ENCODE measurements at regions not wholly inside any gene's neighbourhood (a gene's known extent, or its start where the extent isn't known, plus 50 kb on each side); places are given as distances from the start of the nearest gene placed in this dataset.
"Not testable (repeated sequence)": the region's sequence is repeated elsewhere in the genome, so short reads cannot be mapped to it uniquely, and the experiment has no call there.

DNA sequence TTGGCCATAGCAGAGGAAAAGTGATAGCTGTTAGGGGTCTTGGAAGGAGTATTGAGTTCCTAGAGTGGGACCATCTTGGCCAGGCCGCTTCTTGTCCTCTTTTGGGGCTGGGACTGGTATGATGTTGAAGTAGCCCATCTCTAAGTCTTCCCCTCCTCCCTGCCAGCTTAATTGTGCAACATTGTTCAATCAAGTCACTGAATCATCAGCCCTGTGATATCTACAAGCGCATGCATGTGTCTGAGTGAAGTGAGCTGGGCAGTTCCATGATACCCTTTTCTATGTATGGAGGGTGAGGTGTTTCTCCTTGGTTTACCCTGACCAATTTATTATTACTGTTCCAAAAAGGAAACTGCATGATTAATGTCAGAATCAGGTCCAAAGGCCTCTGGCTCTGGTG is 112.2 kb downstream of the C9orf152 start:
- DNase-seq (ENCODE audit: low read depth): no peak
- TF ChIP-seq, protein P1, sequence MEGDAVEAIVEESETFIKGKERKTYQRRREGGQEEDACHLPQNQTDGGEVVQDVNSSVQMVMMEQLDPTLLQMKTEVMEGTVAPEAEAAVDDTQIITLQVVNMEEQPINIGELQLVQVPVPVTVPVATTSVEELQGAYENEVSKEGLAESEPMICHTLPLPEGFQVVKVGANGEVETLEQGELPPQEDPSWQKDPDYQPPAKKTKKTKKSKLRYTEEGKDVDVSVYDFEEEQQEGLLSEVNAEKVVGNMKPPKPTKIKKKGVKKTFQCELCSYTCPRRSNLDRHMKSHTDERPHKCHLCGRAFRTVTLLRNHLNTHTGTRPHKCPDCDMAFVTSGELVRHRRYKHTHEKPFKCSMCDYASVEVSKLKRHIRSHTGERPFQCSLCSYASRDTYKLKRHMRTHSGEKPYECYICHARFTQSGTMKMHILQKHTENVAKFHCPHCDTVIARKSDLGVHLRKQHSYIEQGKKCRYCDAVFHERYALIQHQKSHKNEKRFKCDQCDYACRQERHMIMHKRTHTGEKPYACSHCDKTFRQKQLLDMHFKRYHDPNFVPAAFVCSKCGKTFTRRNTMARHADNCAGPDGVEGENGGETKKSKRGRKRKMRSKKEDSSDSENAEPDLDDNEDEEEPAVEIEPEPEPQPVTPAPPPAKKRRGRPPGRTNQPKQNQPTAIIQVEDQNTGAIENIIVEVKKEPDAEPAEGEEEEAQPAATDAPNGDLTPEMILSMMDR (conservative IDR thresholded peaks at IDR 0.05; ENCODE audit: low read depth, low read length): no peak
- H3K4me3 ChIP-seq (ENCODE audit: low read length): no peak overlapping the region

DNA sequence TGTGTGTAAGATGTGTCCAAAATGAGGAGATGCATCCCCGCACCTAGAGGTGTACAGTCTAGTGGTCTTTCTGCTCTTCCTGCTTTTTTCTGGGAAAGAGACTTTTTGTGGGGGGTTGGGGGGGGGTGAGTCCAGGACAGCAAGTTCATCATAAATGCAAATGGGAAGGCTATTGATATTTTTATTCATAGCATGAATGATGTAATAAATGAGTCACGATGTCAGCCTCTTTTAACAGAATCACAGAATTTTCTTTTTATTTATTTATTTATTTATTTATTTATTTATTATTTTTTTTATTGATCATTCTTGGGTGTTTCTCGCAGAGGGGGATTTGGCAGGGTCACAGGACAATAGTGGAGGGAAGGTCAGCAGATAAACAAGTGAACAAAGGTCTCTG is 111.3 kb downstream of the C9orf152 start:
- H3K4me3 ChIP-seq (ENCODE audit: low read length); DNase-seq (ENCODE audit: low read depth): not testable (repeated sequence)

DNA sequence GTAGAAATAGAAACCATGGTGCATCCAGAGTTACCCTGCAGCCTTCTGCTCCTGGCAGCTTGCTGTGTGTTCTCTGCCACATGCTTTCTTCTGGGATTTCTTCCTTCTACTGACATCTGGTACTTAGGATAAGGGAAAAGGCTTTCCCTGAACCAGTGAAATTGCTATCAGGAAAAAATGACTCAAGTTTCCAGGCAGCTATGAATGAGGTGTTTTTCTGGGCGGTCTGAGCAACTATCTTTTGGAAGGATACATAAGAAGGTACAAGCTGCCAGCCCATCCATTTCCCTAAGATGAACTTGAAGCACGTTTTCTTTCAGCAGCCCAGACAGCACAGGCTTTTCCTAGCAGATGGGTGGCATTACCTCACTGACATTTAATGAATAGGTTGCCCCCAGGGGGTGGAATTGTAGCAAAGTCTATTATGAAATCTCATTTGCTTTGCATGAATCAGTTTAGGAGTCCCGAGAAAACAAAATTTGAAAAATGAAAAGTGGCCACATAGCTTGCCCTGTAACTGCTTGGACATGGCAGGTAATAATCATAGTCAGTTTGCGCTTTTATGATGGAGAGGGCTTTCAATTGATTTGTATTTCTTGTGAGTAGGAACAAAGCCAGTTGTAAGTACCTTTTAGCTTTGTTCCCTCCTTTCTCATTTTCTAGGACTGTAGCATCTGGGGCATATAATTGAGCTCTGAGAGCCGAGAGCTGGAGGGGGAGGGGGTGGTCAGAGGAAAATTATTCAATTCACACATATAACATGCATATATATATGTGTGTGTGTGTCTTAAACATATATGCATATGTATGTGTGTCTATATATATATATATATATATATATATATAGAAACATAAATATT is 108.5 kb downstream of the C9orf152 start:
- DNase-seq (ENCODE audit: low read depth): no peak
- H3K4me3 ChIP-seq (ENCODE audit: low read length): no peak overlapping the region
- TF ChIP-seq, protein P1 (conservative IDR thresholded peaks at IDR 0.05; ENCODE audit: low read depth, low read length): no peak

DNA sequence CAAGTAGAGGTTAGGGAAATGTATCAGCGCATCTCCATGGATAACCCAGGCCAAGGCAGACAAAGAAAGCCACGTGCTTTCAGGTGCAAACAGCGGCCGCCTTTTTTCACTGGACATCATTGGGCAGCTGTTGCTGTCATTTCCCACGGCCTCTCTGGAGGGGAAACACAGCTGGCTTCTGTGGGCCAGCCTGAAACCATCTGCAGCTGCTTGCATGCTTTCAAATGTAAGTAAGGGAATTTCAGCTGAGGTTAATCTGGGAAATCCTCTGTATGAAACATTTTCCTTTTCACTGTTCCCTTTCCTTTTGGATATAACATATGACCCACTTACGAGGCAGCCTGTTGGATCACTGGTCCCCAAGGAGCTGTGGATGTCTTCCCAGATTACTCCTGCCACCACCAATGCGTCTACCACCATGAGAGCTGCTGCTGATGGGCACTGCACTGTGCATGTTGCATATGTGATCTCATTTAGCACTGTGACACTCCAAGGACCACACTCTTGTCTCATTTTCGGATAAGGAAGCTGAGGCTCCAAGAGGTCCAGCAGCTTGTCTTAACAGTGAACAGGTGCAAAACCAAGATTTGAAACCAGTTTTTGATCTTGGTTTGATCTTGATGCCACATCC is 106.3 kb downstream of the C9orf152 start:
- TF ChIP-seq, protein P1 (conservative IDR thresholded peaks at IDR 0.05; ENCODE audit: low read depth, low read length): no peak
- DNase-seq (ENCODE audit: low read depth): no peak
- H3K4me3 ChIP-seq (ENCODE audit: low read length): no peak overlapping the region

DNA sequence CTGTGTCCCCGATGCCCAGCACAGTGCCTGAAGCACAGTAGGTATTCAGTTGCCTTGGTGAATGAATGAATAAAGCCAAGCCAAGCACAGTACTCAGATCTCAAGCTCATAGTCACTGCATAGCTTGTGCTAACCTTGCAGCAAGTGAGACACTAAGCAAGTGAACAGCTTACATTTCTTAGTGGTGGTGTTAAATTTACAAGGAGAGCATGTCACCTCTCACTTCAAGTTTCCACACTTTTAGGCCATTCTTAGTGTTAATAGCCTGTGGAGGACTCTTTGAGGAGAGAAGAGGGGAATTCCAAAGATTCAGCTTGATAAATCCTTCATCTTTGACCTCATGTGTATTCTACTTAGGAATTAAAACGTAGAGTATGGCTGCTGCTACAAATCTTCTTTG is 104.7 kb downstream of the C9orf152 start:
- DNase-seq (ENCODE audit: low read depth): no peak
- TF ChIP-seq, protein P1 (conservative IDR thresholded peaks at IDR 0.05; ENCODE audit: low read depth, low read length): no peak
- H3K4me3 ChIP-seq (ENCODE audit: low read length): no peak overlapping the region

DNA sequence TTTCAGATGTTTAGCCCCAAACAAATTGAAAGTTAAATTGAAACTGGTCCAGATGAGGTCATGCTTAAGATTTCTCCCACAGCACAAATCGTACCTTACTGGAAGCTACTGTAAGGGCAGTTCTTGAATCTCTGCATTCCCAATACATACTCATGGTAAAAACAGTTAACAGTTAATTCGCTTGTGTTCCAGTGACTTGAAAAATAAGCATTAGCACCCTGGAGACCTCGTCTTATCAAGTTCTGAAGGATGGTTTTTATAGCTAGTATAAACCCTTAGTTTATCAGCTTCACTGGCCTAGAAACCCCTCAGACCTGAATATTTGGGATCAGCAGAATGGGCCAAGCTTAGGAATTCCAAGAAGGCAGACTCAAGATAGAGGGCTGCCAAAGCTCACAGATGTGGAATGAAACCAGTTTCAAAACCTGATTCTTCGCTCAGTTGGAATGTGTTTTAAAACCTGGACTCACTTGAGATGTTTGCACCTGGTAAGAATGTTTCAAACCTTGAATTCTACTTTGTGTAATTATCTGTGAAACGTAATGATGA is 103.6 kb downstream of the C9orf152 start:
- H3K4me3 ChIP-seq (ENCODE audit: low read length): no peak overlapping the region
- TF ChIP-seq, protein P1 (conservative IDR thresholded peaks at IDR 0.05; ENCODE audit: low read depth, low read length): no peak
- no peak for DNase-seq (ENCODE audit: low read depth)

DNA sequence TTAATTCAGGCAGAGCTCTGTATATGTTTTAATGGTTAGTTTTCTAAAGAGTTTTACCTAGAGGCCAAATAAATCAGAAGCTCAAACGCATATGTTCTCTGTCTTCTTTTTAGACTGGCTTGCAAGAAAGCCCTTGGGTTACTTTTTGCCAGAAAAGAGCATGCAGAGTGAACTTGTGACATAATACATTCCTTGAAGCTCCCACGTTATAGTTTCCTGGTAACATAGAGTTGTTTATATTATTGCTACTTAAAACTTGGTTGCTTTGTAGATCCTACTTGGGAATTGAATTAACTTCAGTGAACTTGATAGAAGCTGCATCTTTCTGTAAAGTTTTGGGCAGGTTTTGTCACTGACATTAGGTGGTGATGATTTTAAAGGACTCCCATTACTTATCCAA is 102.9 kb downstream of the C9orf152 start:
- TF ChIP-seq, protein P1 (conservative IDR thresholded peaks at IDR 0.05; ENCODE audit: low read depth, low read length): no peak
- no peak for DNase-seq (ENCODE audit: low read depth)
- no peak overlapping the region for H3K4me3 ChIP-seq (ENCODE audit: low read length)
